Mucosa of rectum (tissue), 2 donors: ENCODE measurements at regions not wholly inside any gene's neighbourhood (a gene's known extent, or its start where the extent isn't known, plus 50 kb on each side); places are given as distances from the start of the nearest gene placed in this dataset.

Experiments used
- H3K27ac ChIP-seq, 2 donors: one replicate each; pipeline ENCODE4 v1.7.0; 2013; ENCODE audit warnings: inconsistent platforms in 2 of 2, low read depth in 2 of 2, low read length in 2 of 2
- H3K27me3 ChIP-seq, 2 donors: one replicate each; pipeline ENCODE4 v1.7.0; 2013; ENCODE audit warnings: low read length in 2 of 2; ENCODE audit not compliant: control insufficient read depth in 2 of 2, insufficient read depth in 2 of 2
- H3K36me3 ChIP-seq, 2 donors: one replicate each; pipeline ENCODE4 v1.7.0; 2013; ENCODE audit warnings: low read length in 2 of 2; ENCODE audit not compliant: control insufficient read depth in 2 of 2, insufficient read depth in 2 of 2
- H3K4me1 ChIP-seq, 2 donors: one replicate each; pipeline ENCODE4 v1.7.0; 2013; ENCODE audit warnings: low read length in 2 of 2, mild to moderate bottlenecking in 1 of 2; ENCODE audit not compliant: control insufficient read depth in 2 of 2, insufficient read depth in 2 of 2
- H3K4me3 ChIP-seq, 2 donors: one replicate each; pipeline ENCODE4 v1.7.0; 2013; ENCODE audit warnings: low read length in 2 of 2
- H3K9ac ChIP-seq, 2 donors: one replicate each; pipeline ENCODE4 v1.7.0; 2013; ENCODE audit warnings: low read length in 2 of 2, low read depth in 1 of 2, mild to moderate bottlenecking in 1 of 2
- H3K9me3 ChIP-seq, 2 donors: one replicate each; pipeline ENCODE4 v1.7.0; 2013; ENCODE audit warnings: low read length in 2 of 2; ENCODE audit not compliant: control insufficient read depth in 2 of 2
- donor health status: healthy.
- donor health status: Normal muscosa, but diverticular disease.

DNA sequence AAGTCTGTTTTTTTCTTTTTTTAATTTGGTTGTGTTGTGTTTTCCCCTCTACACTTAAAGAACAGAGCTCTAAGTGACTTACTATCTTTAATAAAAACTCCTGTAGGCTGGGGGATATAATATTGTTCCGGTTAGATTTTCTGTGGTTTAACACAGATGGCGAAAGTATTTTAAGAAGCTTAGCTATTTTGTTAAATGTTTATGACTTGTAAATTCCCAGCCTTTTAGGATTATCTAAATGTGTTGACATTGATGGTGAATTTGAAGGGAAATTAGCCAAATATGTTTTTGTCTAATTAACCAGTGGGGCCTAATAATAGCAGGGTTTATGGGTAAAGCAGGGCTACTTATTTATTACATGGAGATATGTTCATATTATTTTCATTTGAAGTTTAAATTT lies 538.5 kb downstream of the INHBA start:
- no peaks in the 10 kb centered on the region for H3K9me3 ChIP-seq
- no peak overlapping the region for H3K27ac ChIP-seq
- no peaks in the 10 kb centered on the region for H3K4me1 ChIP-seq
- no peak overlapping the region for H3K4me3 ChIP-seq
- H3K9ac ChIP-seq = no peak overlapping the region
- H3K36me3 ChIP-seq = no peaks in the 10 kb centered on the region
- no peaks in the 10 kb centered on the region for H3K27me3 ChIP-seq

DNA sequence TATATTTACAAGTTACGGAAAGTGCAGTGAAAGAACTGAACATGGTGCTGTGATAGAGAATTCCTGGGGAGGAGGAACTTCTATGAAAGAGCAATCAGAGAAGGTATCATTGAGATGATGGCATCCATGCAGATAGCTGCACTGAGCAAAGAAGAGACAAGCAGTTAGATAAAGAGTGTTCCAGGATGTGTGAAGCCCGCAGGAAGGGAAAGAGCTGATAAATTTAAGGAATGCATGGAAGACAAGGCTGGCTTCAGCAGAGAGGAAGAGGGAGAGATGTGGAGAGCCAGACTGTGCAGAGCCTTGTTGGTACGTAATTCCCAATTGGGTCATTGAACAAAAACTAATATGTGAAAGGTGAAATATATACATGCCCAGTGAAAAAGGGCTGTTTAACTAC lies 538.9 kb downstream of the INHBA start:
- Histone ChIP-seq H3K9me3 (no peaks in the 10 kb centered on the region), H3K27ac (no peak overlapping the region), H3K27me3 (no peaks in the 10 kb centered on the region), H3K4me3 (no peak overlapping the region), H3K4me1 (no peaks in the 10 kb centered on the region), H3K9ac (no peak overlapping the region), H3K36me3 (no peaks in the 10 kb centered on the region)

DNA sequence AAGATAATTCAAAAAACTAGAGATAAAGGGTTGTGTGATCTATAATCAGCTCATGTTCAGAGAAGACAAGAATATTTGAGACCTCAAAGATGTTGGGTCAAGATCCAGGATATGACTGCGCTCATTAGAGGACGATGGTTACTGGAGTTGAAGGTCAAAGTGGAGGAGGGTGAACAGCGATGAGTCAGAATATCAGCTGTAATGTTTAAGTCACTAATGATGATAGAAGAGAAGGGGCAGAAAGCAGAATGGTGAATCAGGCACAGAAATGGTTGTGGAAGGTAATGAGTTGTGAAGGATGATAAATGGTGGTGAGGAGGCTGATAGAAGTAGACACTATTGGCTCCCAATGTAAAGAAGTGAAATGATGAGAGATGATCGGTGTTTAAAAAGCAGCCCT lies 540.3 kb downstream of the INHBA start:
- H3K4me1 ChIP-seq = no peaks in the 10 kb centered on the region
- H3K4me3 ChIP-seq = no peak overlapping the region
- H3K9ac ChIP-seq = no peak overlapping the region
- H3K27me3 ChIP-seq = no peaks in the 10 kb centered on the region
- H3K9me3 ChIP-seq = no peaks in the 10 kb centered on the region
- H3K36me3 ChIP-seq = no peaks in the 10 kb centered on the region
- no peak overlapping the region for H3K27ac ChIP-seq

DNA sequence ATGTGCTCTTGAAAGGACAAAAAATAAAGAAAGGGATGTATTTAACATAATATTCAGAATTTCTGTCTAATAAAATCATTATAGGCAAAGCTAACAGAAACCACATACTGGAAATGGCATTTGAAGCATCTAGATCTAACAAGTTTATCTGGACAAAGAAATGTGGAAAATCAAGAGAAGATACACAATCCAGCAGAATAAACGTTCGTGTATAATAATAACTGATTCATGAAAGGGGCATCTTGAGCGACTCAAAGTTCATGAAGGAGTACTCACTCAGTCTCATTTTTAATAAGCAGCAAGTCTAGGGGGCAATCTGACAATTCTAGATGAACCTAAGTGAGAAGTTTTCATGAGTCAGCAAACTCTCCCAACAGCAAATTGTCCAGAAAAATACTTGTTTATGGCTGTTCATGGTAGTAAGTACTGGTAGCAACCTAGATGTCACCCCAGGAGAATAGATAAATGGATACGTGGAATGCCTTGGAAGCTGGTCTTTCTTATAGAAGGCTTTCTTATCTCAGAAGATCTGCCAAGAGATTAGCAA lies 541.8 kb downstream of the INHBA start:
- no peaks in the 10 kb centered on the region for H3K4me1 ChIP-seq
- no peaks in the 10 kb centered on the region for H3K9me3 ChIP-seq
- H3K27me3 ChIP-seq = no peaks in the 10 kb centered on the region
- H3K4me3 ChIP-seq = no peak overlapping the region
- no peak overlapping the region for H3K27ac ChIP-seq
- no peaks in the 10 kb centered on the region for H3K36me3 ChIP-seq
- H3K9ac ChIP-seq = no peak overlapping the region

DNA sequence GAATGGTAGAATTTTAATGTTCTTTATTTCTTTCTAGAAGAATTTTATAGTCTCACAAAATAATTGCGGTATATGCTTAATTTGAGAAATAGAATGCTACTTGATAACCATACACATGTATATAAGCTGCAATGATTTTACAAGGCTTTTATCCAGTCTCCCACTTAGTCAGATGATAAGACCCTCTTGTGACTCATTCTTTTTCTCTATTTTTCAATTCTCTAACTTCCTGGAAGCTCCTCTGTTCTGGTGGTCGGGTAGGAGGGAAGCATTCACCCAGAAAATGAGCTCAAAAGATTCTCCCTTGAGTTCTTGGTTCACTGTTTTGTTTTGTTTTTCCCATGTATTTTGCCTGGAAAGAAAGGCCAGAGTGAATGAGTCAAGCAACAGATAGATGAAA lies 546.6 kb downstream of the INHBA start:
- Histone ChIP-seq H3K27me3 (no peaks in the 10 kb centered on the region), H3K4me1 (no peaks in the 10 kb centered on the region), H3K27ac (no peak overlapping the region), H3K9me3 (no peaks in the 10 kb centered on the region), H3K4me3 (no peak overlapping the region), H3K36me3 (no peaks in the 10 kb centered on the region), H3K9ac (no peak overlapping the region)

DNA sequence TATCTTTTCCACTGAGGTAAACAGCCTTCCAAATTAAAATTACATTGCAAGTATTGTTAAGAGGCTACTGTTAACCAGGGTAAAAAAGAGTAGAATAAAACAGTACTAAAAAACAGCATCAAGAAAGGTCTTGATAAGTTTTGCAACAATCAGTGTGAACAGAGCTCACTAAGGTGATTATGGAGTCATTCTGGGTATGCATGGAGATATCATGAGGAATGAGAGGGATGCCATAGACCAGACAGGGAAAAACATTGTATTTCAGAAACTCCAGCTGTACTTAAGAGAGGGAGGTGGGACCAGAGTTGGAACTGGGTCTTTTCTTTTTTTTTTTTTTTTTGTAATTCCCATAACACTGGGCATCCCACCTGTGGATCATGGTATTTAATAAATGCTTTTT lies 549.6 kb downstream of the INHBA start:
- Histone ChIP-seq H3K4me3 (no peak overlapping the region), H3K36me3 (no peaks in the 10 kb centered on the region), H3K9ac (no peak overlapping the region), H3K9me3 (no peaks in the 10 kb centered on the region), H3K4me1 (no peaks in the 10 kb centered on the region), H3K27ac (no peak overlapping the region), H3K27me3 (no peaks in the 10 kb centered on the region)

DNA sequence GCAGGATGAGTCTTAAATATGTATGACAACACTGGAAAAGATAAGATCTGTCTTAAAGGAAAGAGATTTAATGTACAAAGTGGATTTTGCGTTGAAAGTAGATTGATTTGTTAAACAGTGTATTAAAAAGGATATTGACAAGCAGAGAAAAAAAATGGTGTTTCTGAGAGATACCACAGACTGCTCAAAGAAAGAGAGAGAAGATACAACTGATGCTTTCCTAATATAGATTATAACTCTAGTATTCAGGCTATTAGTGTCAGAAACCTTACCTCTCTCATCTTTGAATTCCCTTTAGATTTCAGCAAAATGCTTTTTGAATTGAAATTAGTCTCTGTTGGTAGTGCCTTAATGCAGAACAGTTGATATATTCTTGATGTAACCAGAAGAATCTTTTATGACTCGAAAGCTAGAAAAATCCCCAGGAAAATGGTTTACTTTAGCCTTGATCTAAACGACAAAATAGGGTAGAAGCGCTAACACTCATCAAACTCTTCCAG lies 550.7 kb downstream of the INHBA start:
- H3K9ac ChIP-seq = no peak overlapping the region
- no peak overlapping the region for H3K4me3 ChIP-seq
- no peaks in the 10 kb centered on the region for H3K9me3 ChIP-seq
- H3K27me3 ChIP-seq = no peaks in the 10 kb centered on the region
- H3K27ac ChIP-seq = no peak overlapping the region
- no peaks in the 10 kb centered on the region for H3K4me1 ChIP-seq
- no peaks in the 10 kb centered on the region for H3K36me3 ChIP-seq

DNA sequence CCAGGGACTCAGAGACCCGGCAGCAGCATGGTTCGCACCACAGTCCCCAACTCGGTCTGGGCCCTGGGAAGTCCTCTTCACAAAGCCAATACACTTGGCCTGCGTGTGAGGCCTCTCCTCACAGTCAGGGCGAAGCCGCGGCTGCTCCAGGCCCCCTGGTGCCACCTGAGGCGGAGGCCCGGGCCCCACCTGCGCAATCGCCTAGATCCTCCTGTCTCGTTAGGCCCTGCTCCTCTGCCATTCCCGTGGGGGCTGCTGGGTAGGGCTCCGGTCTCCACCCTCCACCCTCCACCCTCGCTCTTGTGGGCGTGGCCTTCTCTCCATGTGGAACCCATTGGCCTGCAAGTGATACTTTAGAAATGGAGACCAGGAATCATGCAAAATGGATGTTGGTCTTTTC lies 553.3 kb downstream of the INHBA start:
- H3K27me3 ChIP-seq = no peaks in the 10 kb centered on the region
- H3K9me3 ChIP-seq = no peaks in the 10 kb centered on the region
- no peak overlapping the region for H3K4me3 ChIP-seq
- no peak overlapping the region for H3K9ac ChIP-seq
- no peak overlapping the region for H3K27ac ChIP-seq
- no peaks in the 10 kb centered on the region for H3K36me3 ChIP-seq
- H3K4me1 ChIP-seq = no peaks in the 10 kb centered on the region

DNA sequence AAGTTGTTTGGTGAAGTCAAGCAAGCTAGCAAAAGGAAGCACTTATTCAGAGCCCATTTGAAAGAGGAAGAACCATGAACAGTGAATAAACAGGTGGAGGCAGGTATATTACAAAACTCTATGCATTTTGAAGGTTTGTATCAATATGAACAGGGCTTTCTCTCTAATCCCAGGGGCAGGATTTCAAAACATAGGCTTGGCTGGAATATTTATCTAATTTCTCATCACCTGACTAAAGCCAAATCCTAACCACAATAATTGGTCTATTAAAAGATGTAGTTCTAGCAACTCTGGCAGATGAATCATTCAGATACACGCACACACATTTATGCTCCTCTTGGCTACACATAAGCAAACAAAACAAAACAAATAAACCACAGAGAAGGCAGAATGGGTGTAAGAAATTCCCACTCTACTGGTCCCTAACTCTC lies 554.4 kb downstream of the INHBA start:
- Histone ChIP-seq H3K27ac (no peak overlapping the region), H3K27me3 (no peaks in the 10 kb centered on the region), H3K4me1 (no peaks in the 10 kb centered on the region), H3K9ac (no peak overlapping the region), H3K4me3 (no peak overlapping the region), H3K36me3 (no peaks in the 10 kb centered on the region), H3K9me3 (no peaks in the 10 kb centered on the region)

DNA sequence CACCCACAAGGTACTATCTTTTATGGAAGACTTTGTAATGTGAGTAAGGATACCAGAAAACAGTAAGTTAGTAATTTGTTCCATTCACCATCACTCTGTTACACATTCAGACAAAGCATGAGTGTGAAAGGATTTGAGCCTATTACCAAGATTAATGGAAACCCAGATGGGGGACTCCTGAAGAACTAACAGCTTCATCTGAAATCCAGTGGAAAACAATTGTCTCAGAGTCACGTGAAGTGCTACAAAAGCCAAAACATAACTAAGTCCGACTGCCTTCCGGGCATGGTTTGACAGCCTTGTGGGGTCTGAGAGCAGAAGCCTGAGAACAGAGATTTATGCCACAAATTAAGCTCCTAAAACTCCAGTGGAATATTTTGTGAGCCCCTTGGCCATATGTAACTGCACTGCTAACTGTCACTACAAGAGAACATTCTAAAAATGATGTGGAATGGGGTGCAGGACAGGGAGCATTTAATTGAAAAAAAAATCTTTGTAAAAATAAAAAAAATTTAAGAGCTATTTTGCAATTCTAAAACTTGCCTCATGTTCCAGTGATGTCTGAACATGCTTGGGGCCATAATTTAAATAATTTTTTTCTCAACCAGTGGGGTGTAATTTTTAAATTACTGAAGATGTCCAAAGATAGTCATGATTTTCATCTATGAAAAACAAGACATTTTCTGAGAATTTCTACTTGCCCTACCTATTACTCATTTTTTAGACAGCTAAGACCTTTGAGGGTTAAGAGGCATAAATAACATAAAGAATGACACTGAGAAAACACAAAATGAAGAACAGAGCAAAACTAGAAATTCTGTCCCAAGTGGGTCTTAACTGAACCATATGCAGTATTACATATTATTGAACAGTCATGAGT lies 555.0 kb downstream of the INHBA start:
- no peak overlapping the region for H3K27ac ChIP-seq
- no peaks in the 10 kb centered on the region for H3K9me3 ChIP-seq
- H3K4me1 ChIP-seq = no peaks in the 10 kb centered on the region
- no peak overlapping the region for H3K9ac ChIP-seq
- no peak overlapping the region for H3K4me3 ChIP-seq
- no peaks in the 10 kb centered on the region for H3K27me3 ChIP-seq
- H3K36me3 ChIP-seq = no peaks in the 10 kb centered on the region
